ENCODE measurements at regions not wholly inside any gene's neighbourhood (a gene's known extent, or its start where the extent isn't known, plus 50 kb on each side); places are given as distances from the start of the nearest gene placed in this dataset.

DNA sequence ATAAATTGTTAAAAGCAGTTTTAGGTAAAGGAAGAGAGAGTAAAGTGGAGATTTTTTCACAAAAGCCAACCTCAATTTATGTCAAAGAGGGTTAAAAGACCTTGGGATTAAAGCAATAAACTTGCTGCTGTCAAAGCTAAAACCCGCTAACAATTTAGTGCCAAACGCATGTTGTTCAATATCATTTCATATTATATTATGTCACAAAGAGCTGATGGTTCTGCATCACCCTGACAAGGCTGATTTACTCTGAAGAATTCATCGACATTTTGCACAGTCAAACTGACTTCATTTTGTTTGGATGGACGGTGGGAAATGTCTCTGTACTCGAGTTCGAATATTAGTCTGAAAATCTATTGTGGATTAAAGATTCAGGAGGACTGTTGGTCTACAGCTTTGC, 315.8 kb upstream of the TSHZ3 start:
- Histone ChIP-seq H3K9me3 (no peaks in the 10 kb centered on the region), H3K4me3 (no peak overlapping the region), H3K4me2 (no peak overlapping the region), H3K27ac (no peak overlapping the region), H3K4me1 (no peaks in the 10 kb centered on the region)
- TF ChIP-seq, protein P1, sequence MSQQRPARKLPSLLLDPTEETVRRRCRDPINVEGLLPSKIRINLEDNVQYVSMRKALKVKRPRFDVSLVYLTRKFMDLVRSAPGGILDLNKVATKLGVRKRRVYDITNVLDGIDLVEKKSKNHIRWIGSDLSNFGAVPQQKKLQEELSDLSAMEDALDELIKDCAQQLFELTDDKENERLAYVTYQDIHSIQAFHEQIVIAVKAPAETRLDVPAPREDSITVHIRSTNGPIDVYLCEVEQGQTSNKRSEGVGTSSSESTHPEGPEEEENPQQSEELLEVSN (IDR thresholded peaks at IDR 0.05; ENCODE audit: borderline replicate concordance, low read depth): no peak
- TF ChIP-seq, protein P2, sequence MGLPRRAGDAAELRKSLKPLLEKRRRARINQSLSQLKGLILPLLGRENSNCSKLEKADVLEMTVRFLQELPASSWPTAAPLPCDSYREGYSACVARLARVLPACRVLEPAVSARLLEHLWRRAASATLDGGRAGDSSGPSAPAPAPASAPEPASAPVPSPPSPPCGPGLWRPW (IDR thresholded peaks at IDR 0.05): no peak
- TF ChIP-seq HOXA7 (CRISPR knock-in tag; IDR thresholded peaks at IDR 0.05) (no peak), HDAC2 (IDR thresholded peaks at IDR 0.05) (no peak), POLR2AphosphoS2 (conservative IDR thresholded peaks at IDR 0.05; ENCODE audit: low read length) (no peak), SMC3 (IDR thresholded peaks at IDR 0.05) (no peak), RFX5 (IDR thresholded peaks at IDR 0.05) (no peak), POLR2A (IDR thresholded peaks at IDR 0.05; ENCODE audit: low read length) (no peak), KDM1A (IDR thresholded peaks at IDR 0.05; ENCODE audit: low read depth) (no peak), FOSB (CRISPR knock-in tag; IDR thresholded peaks at IDR 0.05) (no peak), JUNB (IDR thresholded peaks at IDR 0.05) (no peak), MAFK (IDR thresholded peaks at IDR 0.05; ENCODE audit: partially characterized antibody) (no peak), RARB (CRISPR knock-in tag; IDR thresholded peaks at IDR 0.05) (no peak), CBX8 (IDR thresholded peaks at IDR 0.05) (no peak), EHMT2 (IDR thresholded peaks at IDR 0.05; ENCODE audit: low read depth) (no peak), ZNF302 (CRISPR knock-in tag; IDR thresholded peaks at IDR 0.05) (no peak)
- TF ChIP-seq, protein P3, sequence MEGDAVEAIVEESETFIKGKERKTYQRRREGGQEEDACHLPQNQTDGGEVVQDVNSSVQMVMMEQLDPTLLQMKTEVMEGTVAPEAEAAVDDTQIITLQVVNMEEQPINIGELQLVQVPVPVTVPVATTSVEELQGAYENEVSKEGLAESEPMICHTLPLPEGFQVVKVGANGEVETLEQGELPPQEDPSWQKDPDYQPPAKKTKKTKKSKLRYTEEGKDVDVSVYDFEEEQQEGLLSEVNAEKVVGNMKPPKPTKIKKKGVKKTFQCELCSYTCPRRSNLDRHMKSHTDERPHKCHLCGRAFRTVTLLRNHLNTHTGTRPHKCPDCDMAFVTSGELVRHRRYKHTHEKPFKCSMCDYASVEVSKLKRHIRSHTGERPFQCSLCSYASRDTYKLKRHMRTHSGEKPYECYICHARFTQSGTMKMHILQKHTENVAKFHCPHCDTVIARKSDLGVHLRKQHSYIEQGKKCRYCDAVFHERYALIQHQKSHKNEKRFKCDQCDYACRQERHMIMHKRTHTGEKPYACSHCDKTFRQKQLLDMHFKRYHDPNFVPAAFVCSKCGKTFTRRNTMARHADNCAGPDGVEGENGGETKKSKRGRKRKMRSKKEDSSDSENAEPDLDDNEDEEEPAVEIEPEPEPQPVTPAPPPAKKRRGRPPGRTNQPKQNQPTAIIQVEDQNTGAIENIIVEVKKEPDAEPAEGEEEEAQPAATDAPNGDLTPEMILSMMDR (IDR thresholded peaks at IDR 0.05): no peak
- CTCF ChIA-PET: no interaction called here
- WGBS (ENCODE audit: missing lambda C conversion rate): 3% methylated on average over 6 of the region's 6 CpGs
- ATAC-seq (no peak), DNase-seq (ENCODE audit: low read depth in 1 of 2, low spot score in 1 of 2) (no peak), FAIRE-seq (no peak)
- POLR2A ChIA-PET: no interaction called here

DNA sequence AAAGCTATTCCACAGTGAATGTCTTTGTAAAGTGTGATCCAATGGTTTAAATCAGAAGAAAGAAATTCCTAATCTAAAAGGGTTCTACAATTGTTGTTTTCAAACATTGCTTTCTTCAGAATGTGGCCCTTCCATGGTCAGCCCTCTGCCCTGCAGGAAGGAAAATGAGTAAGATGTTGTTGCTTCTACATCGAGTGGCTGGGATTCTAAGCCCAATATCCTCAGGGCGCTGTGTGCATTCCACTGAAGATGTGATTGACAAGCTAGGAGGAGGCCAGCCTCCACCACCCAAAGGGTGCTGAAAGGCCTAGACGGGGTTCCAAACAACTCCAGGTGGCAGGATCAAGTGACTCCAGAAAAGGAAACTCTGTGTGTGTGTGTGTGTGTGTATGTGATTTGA, 316.9 kb upstream of the TSHZ3 start:
- TF ChIP-seq RFX5 (IDR thresholded peaks at IDR 0.05): no peak
- no peak for TF ChIP-seq FOXS1 (CRISPR knock-in tag; IDR thresholded peaks at IDR 0.05)
- TF ChIP-seq ESRRA (IDR thresholded peaks at IDR 0.05; ENCODE audit: borderline replicate concordance, low read length): no peak
- TF ChIP-seq, protein P2 (IDR thresholded peaks at IDR 0.05): no peak
- TF ChIP-seq, protein P4, sequence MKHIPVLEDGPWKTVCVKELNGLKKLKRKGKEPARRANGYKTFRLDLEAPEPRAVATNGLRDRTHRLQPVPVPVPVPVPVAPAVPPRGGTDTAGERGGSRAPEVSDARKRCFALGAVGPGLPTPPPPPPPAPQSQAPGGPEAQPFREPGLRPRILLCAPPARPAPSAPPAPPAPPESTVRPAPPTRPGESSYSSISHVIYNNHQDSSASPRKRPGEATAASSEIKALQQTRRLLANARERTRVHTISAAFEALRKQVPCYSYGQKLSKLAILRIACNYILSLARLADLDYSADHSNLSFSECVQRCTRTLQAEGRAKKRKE (CRISPR knock-in tag; IDR thresholded peaks at IDR 0.05; ENCODE audit: low read depth): no peak
- no peak for TF ChIP-seq EHF (CRISPR knock-in tag; IDR thresholded peaks at IDR 0.05)
- TF ChIP-seq GATA3 (IDR thresholded peaks at IDR 0.05; ENCODE audit: borderline replicate concordance): no peak
- no peak for TF ChIP-seq HOXA7 (CRISPR knock-in tag; IDR thresholded peaks at IDR 0.05)
- no peak for TF ChIP-seq RAD21 (conservative IDR thresholded peaks at IDR 0.05 in 1 of 2, IDR thresholded peaks at IDR 0.05 in 1 of 2)
- TF ChIP-seq, protein P5, sequence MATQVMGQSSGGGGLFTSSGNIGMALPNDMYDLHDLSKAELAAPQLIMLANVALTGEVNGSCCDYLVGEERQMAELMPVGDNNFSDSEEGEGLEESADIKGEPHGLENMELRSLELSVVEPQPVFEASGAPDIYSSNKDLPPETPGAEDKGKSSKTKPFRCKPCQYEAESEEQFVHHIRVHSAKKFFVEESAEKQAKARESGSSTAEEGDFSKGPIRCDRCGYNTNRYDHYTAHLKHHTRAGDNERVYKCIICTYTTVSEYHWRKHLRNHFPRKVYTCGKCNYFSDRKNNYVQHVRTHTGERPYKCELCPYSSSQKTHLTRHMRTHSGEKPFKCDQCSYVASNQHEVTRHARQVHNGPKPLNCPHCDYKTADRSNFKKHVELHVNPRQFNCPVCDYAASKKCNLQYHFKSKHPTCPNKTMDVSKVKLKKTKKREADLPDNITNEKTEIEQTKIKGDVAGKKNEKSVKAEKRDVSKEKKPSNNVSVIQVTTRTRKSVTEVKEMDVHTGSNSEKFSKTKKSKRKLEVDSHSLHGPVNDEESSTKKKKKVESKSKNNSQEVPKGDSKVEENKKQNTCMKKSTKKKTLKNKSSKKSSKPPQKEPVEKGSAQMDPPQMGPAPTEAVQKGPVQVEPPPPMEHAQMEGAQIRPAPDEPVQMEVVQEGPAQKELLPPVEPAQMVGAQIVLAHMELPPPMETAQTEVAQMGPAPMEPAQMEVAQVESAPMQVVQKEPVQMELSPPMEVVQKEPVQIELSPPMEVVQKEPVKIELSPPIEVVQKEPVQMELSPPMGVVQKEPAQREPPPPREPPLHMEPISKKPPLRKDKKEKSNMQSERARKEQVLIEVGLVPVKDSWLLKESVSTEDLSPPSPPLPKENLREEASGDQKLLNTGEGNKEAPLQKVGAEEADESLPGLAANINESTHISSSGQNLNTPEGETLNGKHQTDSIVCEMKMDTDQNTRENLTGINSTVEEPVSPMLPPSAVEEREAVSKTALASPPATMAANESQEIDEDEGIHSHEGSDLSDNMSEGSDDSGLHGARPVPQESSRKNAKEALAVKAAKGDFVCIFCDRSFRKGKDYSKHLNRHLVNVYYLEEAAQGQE (IDR thresholded peaks at IDR 0.05): no peak
- no peak for TF ChIP-seq JUN (IDR thresholded peaks at IDR 0.05)
- TF ChIP-seq EHMT2 (IDR thresholded peaks at IDR 0.05; ENCODE audit: low read depth): no peak
- no peak for TF ChIP-seq HDAC2 (IDR thresholded peaks at IDR 0.05)
- no peak for TF ChIP-seq RNF2 (IDR thresholded peaks at IDR 0.05; ENCODE audit: borderline replicate concordance, low read depth)
- TF ChIP-seq CBX2 (IDR thresholded peaks at IDR 0.05; ENCODE audit: borderline replicate concordance, low read depth): no peak
- 6% methylated on average over 3 of the region's 3 CpGs for WGBS (ENCODE audit: missing lambda C conversion rate)

More for the DNA sequence above, 316.9 kb upstream of the TSHZ3 start:
- Histone ChIP-seq H3K27ac (no peak overlapping the region), H3K4me3 (no peak overlapping the region), H3K9me3 (no peaks in the 10 kb centered on the region), H3K4me1 (no peaks in the 10 kb centered on the region), H3K4me2 (no peak overlapping the region)
- FAIRE-seq (peak; percentile 39), ATAC-seq (no peak), DNase-seq (ENCODE audit: low read depth in 1 of 2, low spot score in 1 of 2) (no peak)
- ChIA-PET POLR2A (no interaction called here), CTCF (interaction anchor here (0.6 kb wide), 1 partner anchor 11 kb away, joined by 3 read pairs; no protein-coding TSS in a partner anchor)

Measured in A549 (cell line).